ENCODE measurements at regions not wholly inside any gene's neighbourhood (a gene's known extent, or its start where the extent isn't known, plus 50 kb on each side); places are given as distances from the start of the nearest gene placed in this dataset.

DNA sequence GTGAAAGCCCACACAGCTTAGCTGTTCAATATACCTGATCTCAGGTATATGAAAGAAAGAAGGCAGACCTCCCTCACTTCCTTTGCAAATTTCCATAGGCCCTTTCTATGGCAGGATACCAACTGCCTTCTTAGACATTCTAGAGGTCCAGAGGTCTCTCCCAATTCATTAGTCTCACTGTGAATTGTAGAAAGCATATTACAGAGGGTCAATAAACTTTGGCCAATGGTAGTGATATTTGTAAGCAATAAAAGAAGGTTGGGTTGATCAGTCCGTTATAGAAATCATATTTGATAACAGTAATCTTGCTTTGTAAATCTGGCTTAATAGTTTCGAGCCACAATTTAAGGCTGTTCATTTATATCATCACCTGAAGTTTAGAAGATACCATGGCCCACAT lies 50.7 kb upstream of the ATP8B1 start:
- Histone ChIP-seq H2AFZ (ENCODE audit: low read depth) (no peak overlapping the region), H3K27ac (ENCODE audit: low read depth in 2 of 2, low read length in 1 of 2) (no peak overlapping the region), H3K4me1 (ENCODE audit: control insufficient read depth in 1 of 2, insufficient read depth in 2 of 2, low read depth in 1 of 2, low read length in 1 of 2) (peaks cover 0 to 13% of the 10 kb centered on the region in 2 experiments; a peak in 1 of 4 replicates), H3F3A (replicated peaks; ENCODE audit: insufficient read depth) (peaks cover 3% of the 10 kb centered on the region), H3K79me2 (ENCODE audit: insufficient read depth) (no peaks in the 10 kb centered on the region), H4K20me1 (ENCODE audit: insufficient read depth) (no peaks in the 10 kb centered on the region), H3K36me3 (replicated peaks in 1 of 2; ENCODE audit: control insufficient read depth in 1 of 2, insufficient read depth in 2 of 2, low read length in 1 of 2) (no peaks in the 10 kb centered on the region), H3K27me3 (ENCODE audit: insufficient read depth) (no peaks in the 10 kb centered on the region), H3K4me2 (no peak overlapping the region), H3K9ac (no peak overlapping the region), H3K4me3 (ENCODE audit: low read depth in 2 of 2, low read length in 1 of 2) (no peak overlapping the region), H3K9me3 (no peaks in the 10 kb centered on the region), H3K9me2 (no peaks in the 10 kb centered on the region)
- ChIA-PET POLR2A (no interaction called here), CTCF (no interaction called here)
- DNase-seq = no peak
- TF ChIP-seq TAF1 (IDR thresholded peaks at IDR 0.05; ENCODE audit: borderline replicate concordance, low read depth, low read length) = no peak
- no peak for TF ChIP-seq FOXM1 (IDR thresholded peaks at IDR 0.05; ENCODE audit: low read depth)
- TF ChIP-seq, protein P1, sequence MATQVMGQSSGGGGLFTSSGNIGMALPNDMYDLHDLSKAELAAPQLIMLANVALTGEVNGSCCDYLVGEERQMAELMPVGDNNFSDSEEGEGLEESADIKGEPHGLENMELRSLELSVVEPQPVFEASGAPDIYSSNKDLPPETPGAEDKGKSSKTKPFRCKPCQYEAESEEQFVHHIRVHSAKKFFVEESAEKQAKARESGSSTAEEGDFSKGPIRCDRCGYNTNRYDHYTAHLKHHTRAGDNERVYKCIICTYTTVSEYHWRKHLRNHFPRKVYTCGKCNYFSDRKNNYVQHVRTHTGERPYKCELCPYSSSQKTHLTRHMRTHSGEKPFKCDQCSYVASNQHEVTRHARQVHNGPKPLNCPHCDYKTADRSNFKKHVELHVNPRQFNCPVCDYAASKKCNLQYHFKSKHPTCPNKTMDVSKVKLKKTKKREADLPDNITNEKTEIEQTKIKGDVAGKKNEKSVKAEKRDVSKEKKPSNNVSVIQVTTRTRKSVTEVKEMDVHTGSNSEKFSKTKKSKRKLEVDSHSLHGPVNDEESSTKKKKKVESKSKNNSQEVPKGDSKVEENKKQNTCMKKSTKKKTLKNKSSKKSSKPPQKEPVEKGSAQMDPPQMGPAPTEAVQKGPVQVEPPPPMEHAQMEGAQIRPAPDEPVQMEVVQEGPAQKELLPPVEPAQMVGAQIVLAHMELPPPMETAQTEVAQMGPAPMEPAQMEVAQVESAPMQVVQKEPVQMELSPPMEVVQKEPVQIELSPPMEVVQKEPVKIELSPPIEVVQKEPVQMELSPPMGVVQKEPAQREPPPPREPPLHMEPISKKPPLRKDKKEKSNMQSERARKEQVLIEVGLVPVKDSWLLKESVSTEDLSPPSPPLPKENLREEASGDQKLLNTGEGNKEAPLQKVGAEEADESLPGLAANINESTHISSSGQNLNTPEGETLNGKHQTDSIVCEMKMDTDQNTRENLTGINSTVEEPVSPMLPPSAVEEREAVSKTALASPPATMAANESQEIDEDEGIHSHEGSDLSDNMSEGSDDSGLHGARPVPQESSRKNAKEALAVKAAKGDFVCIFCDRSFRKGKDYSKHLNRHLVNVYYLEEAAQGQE (IDR thresholded peaks at IDR 0.05; ENCODE audit: low read depth, low read length) = no peak
- no peak for TF ChIP-seq GABPA (IDR thresholded peaks at IDR 0.05; ENCODE audit: low read depth)
- TF ChIP-seq, protein P2, sequence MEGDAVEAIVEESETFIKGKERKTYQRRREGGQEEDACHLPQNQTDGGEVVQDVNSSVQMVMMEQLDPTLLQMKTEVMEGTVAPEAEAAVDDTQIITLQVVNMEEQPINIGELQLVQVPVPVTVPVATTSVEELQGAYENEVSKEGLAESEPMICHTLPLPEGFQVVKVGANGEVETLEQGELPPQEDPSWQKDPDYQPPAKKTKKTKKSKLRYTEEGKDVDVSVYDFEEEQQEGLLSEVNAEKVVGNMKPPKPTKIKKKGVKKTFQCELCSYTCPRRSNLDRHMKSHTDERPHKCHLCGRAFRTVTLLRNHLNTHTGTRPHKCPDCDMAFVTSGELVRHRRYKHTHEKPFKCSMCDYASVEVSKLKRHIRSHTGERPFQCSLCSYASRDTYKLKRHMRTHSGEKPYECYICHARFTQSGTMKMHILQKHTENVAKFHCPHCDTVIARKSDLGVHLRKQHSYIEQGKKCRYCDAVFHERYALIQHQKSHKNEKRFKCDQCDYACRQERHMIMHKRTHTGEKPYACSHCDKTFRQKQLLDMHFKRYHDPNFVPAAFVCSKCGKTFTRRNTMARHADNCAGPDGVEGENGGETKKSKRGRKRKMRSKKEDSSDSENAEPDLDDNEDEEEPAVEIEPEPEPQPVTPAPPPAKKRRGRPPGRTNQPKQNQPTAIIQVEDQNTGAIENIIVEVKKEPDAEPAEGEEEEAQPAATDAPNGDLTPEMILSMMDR (IDR thresholded peaks at IDR 0.05) = no peak
- no peak for TF ChIP-seq MEF2A (IDR thresholded peaks at IDR 0.05; ENCODE audit: borderline replicate concordance, low read depth)
- no peak for TF ChIP-seq ELF1 (IDR thresholded peaks at IDR 0.05)
- no peak for TF ChIP-seq FOSL2 (IDR thresholded peaks at IDR 0.05; ENCODE audit: borderline replicate concordance, low read depth)
- TF ChIP-seq RCOR1 (IDR thresholded peaks at IDR 0.05; ENCODE audit: low read length) = no peak
- no peak for TF ChIP-seq NRF1 (IDR thresholded peaks at IDR 0.05; ENCODE audit: low read depth, low read length)
- TF ChIP-seq YY1 (IDR thresholded peaks at IDR 0.05; ENCODE audit: low read depth) = no peak
- TF ChIP-seq SMC3 (IDR thresholded peaks at IDR 0.05; ENCODE audit: low read depth, low read length) = no peak
- 95% methylated on average over 2 of the region's 2 CpGs for WGBS (ENCODE audit: low lambda C conversion rate)

DNA sequence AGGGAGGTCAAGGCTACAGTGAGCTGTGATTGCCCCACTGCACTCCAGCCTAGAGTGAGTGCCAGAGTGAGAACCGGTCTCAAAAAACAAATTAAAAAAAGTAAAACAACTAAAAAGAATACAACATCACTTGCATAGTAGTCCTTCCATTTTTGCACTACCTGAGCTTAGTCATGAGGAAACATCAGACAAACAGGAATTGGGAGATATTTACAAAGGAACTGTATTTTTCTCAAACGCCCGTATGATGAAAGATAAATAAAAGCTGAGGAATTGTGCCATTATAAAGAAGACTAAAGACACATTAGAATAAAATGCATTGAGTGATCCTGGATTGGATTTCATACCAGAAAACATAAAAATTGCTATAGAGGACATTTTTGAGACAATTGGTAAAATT lies 50.0 kb upstream of the ATP8B1 start:
- H3F3A ChIP-seq (replicated peaks; ENCODE audit: insufficient read depth) = peaks cover 8% of the 10 kb centered on the region
- no peak for TF ChIP-seq MAX (IDR thresholded peaks at IDR 0.05; ENCODE audit: low read depth)
- TF ChIP-seq SMC3 (IDR thresholded peaks at IDR 0.05; ENCODE audit: low read depth, low read length) = no peak
- no peak for TF ChIP-seq RXRA (IDR thresholded peaks at IDR 0.05; ENCODE audit: borderline replicate concordance, low read depth)
- TF ChIP-seq, protein P3, sequence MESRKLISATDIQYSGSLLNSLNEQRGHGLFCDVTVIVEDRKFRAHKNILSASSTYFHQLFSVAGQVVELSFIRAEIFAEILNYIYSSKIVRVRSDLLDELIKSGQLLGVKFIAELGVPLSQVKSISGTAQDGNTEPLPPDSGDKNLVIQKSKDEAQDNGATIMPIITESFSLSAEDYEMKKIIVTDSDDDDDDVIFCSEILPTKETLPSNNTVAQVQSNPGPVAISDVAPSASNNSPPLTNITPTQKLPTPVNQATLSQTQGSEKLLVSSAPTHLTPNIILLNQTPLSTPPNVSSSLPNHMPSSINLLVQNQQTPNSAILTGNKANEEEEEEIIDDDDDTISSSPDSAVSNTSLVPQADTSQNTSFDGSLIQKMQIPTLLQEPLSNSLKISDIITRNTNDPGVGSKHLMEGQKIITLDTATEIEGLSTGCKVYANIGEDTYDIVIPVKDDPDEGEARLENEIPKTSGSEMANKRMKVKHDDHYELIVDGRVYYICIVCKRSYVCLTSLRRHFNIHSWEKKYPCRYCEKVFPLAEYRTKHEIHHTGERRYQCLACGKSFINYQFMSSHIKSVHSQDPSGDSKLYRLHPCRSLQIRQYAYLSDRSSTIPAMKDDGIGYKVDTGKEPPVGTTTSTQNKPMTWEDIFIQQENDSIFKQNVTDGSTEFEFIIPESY (IDR thresholded peaks at IDR 0.05; ENCODE audit: borderline replicate concordance, low read depth) = no peak
- no peak for TF ChIP-seq TAF1 (IDR thresholded peaks at IDR 0.05; ENCODE audit: borderline replicate concordance, low read depth, low read length)
- no peak for TF ChIP-seq RFX5 (IDR thresholded peaks at IDR 0.05; ENCODE audit: low read length)
- no peak for TF ChIP-seq NFIC (IDR thresholded peaks at IDR 0.05; ENCODE audit: borderline replicate concordance)
- no peaks in the 10 kb centered on the region for H4K20me1 ChIP-seq (ENCODE audit: insufficient read depth)
- H3K9me2 ChIP-seq = no peaks in the 10 kb centered on the region
- peaks cover 0 to 18% of the 10 kb centered on the region in 2 experiments; a peak in 1 of 4 replicates for H3K4me1 ChIP-seq (ENCODE audit: control insufficient read depth in 1 of 2, insufficient read depth in 2 of 2, low read depth in 1 of 2, low read length in 1 of 2)
- POLR2A ChIA-PET = no interaction called here
- no peaks in the 10 kb centered on the region for H3K27me3 ChIP-seq (ENCODE audit: insufficient read depth)
- H3K9ac ChIP-seq = no peak overlapping the region
- no peak overlapping the region for H3K27ac ChIP-seq (ENCODE audit: low read depth in 2 of 2, low read length in 1 of 2)
- CTCF ChIA-PET = no interaction called here
- 75% methylated on average over 3 of the region's 3 CpGs for WGBS (ENCODE audit: low lambda C conversion rate)
- no peaks in the 10 kb centered on the region for H3K36me3 ChIP-seq (replicated peaks in 1 of 2; ENCODE audit: control insufficient read depth in 1 of 2, insufficient read depth in 2 of 2, low read length in 1 of 2)
- no peak for DNase-seq
- no peak overlapping the region for H3K4me2 ChIP-seq
- no peak overlapping the region for H2AFZ ChIP-seq (ENCODE audit: low read depth)
- H3K9me3 ChIP-seq = no peaks in the 10 kb centered on the region
- no peaks in the 10 kb centered on the region for H3K79me2 ChIP-seq (ENCODE audit: insufficient read depth)
- no peak overlapping the region for H3K4me3 ChIP-seq (ENCODE audit: low read depth in 2 of 2, low read length in 1 of 2)
